HEK293 (cell line): ENCODE measurements at regions not wholly inside any gene's neighbourhood (a gene's known extent, or its start where the extent isn't known, plus 50 kb on each side); places are given as distances from the start of the nearest gene placed in this dataset.
A peak's percentile ranks its signal among the peaks of the same experiment; 100 is the strongest.

Experiments
- ATF2 ChIP-seq: fragments of 450-650 bp; formaldehyde crosslinking; IDR thresholded peaks from 2 replicates; pipeline ENCODE4 v1.5.1; 2016; ENCODE audit warnings: missing biosample characterization, missing genetic modification characterization, low read depth
- HOXD13 ChIP-seq: sonication (generic); formaldehyde crosslinking; IDR thresholded peaks from 2 replicates; pipeline ENCODE4 v1.8.0; 2022; ENCODE audit warnings: missing genetic modification reagents, borderline replicate concordance
- KLF17 ChIP-seq: fragments of 450-650 bp; formaldehyde crosslinking; IDR thresholded peaks from 2 replicates; pipeline ENCODE4 v1.5.1; 2016; ENCODE audit warnings: missing biosample characterization, missing genetic modification characterization
- MYNN ChIP-seq: fragments of 450-650 bp; formaldehyde crosslinking; IDR thresholded peaks from 2 replicates; pipeline ENCODE4 v1.5.1; 2016; ENCODE audit warnings: missing biosample characterization, missing genetic modification characterization, borderline replicate concordance
- PRDM10 ChIP-seq: fragments of 450-650 bp; formaldehyde crosslinking; IDR thresholded peaks from 2 replicates; pipeline ENCODE4 v1.5.1; 2016; ENCODE audit warnings: missing biosample characterization, missing genetic modification characterization
- SETDB1 ChIP-seq: IDR thresholded peaks from one replicate; pipeline ENCODE4 v1.6.1; 2017; ENCODE audit warnings: mild to moderate bottlenecking, low read length, moderate library complexity, mixed read lengths; ENCODE audit not compliant: insufficient read length
- YY1 ChIP-seq: fragments of 450-650 bp; formaldehyde crosslinking; IDR thresholded peaks from 2 replicates; pipeline ENCODE4 v1.5.1; 2018; ENCODE audit warnings: missing biosample characterization, missing genetic modification characterization
- ZBTB11 ChIP-seq: fragments of 450-650 bp; formaldehyde crosslinking; conservative IDR thresholded peaks from 2 replicates; pipeline ENCODE4 v1.5.1; 2016; ENCODE audit warnings: low read depth, missing biosample characterization, missing genetic modification characterization
- ZBTB44 ChIP-seq: fragments of 450-650 bp; IDR thresholded peaks from 2 replicates; pipeline ENCODE4 v1.5.1; 2018; ENCODE audit warnings: missing biosample characterization, mild to moderate bottlenecking, missing genetic modification characterization
- ZEB2 ChIP-seq: fragments of 450-650 bp; formaldehyde crosslinking; IDR thresholded peaks from 2 replicates; pipeline ENCODE4 v1.5.1; 2016; ENCODE audit warnings: missing biosample characterization, missing genetic modification characterization
- ZNF138 ChIP-seq: fragments of 450-650 bp; formaldehyde crosslinking; IDR thresholded peaks from 2 replicates; pipeline ENCODE4 v1.5.1; 2016; ENCODE audit warnings: missing biosample characterization, missing genetic modification characterization, borderline replicate concordance
- ZNF16 ChIP-seq: fragments of 450-650 bp; formaldehyde crosslinking; IDR thresholded peaks from 2 replicates; pipeline ENCODE4 v1.5.1; 2016; ENCODE audit warnings: low read depth, missing biosample characterization, missing genetic modification characterization
- ZNF211 ChIP-seq: fragments of 450-650 bp; formaldehyde crosslinking; IDR thresholded peaks from 2 replicates; pipeline ENCODE4 v1.5.1; 2016; ENCODE audit warnings: low read depth, missing biosample characterization, missing genetic modification characterization
- ZNF362 ChIP-seq: fragments of 450-650 bp; formaldehyde crosslinking; IDR thresholded peaks from 2 replicates; pipeline ENCODE4 v1.5.1; 2016; ENCODE audit warnings: missing biosample characterization, missing genetic modification characterization
- ZNF529 ChIP-seq: fragments of 450-650 bp; formaldehyde crosslinking; IDR thresholded peaks from 2 replicates; pipeline ENCODE4 v1.5.1; 2017; ENCODE audit warnings: missing genetic modification characterization, missing biosample characterization; ENCODE audit not compliant: insufficient replicate concordance
- ZNF549 ChIP-seq: fragments of 450-650 bp; IDR thresholded peaks from 2 replicates; pipeline ENCODE4 v1.5.1; 2018; ENCODE audit warnings: missing biosample characterization, missing genetic modification characterization, mild to moderate bottlenecking, inconsistent platforms, moderate library complexity
- ZNF600 ChIP-seq: fragments of 450-650 bp; formaldehyde crosslinking; IDR thresholded peaks from 2 replicates; pipeline ENCODE4 v1.5.1; 2016; ENCODE audit warnings: missing biosample characterization, missing genetic modification characterization
- ZNF624 ChIP-seq: fragments of 450-650 bp; formaldehyde crosslinking; IDR thresholded peaks from 2 replicates; pipeline ENCODE4 v1.5.1; 2017; ENCODE audit warnings: missing biosample characterization, missing genetic modification characterization
- ZNF664 ChIP-seq: fragments of 450-650 bp; formaldehyde crosslinking; IDR thresholded peaks from 2 replicates; pipeline ENCODE4 v1.5.1; 2016; ENCODE audit warnings: missing biosample characterization, missing genetic modification characterization
- ZNF768 ChIP-seq: fragments of 450-650 bp; formaldehyde crosslinking; IDR thresholded peaks from 2 replicates; pipeline ENCODE4 v1.5.1; 2018; ENCODE audit warnings: missing biosample characterization, mild to moderate bottlenecking, missing genetic modification characterization
- ZSCAN23 ChIP-seq: fragments of 450-650 bp; formaldehyde crosslinking; IDR thresholded peaks from 2 replicates; pipeline ENCODE4 v1.5.1; 2016; ENCODE audit warnings: missing biosample characterization, missing genetic modification characterization
- ZSCAN4 ChIP-seq: fragments of 450-650 bp; formaldehyde crosslinking; IDR thresholded peaks from 2 replicates; pipeline ENCODE4 v1.5.1; 2017; ENCODE audit warnings: missing biosample characterization, missing genetic modification characterization
- ZSCAN5A ChIP-seq: fragments of 450-650 bp; formaldehyde crosslinking; IDR thresholded peaks from 2 replicates; pipeline ENCODE4 v1.5.1; 2016; ENCODE audit warnings: missing biosample characterization, missing genetic modification characterization

GRCh38 chr17:70661342-70662222 is 492.2 kb downstream of the KCNJ2 start (continued):
- no peak for TF ChIP-seq ZSCAN5A (tag by site-specific recombination)
- TF ChIP-seq ZNF529 (tag by site-specific recombination), result no peak
- no peak for TF ChIP-seq ZNF138 (tag by site-specific recombination)
- TF ChIP-seq ZNF362 (tag by site-specific recombination), result no peak
- TF ChIP-seq HOXD13 (CRISPR knock-in tag), result no peak
- TF ChIP-seq ZBTB44 (tag by site-specific recombination), result peak; percentile 99
- TF ChIP-seq ZNF664, result 0 out of 2 replicates have a peak, but pooled peaks have one; percentile 73
- peak; percentile 69 for TF ChIP-seq PRDM10 (tag by site-specific recombination)
- TF ChIP-seq SETDB1, result peak; percentile 65
- no peak for TF ChIP-seq ZSCAN23
- peak; percentile 58 for TF ChIP-seq YY1 (tag by site-specific recombination)
- 0 out of 2 replicates have a peak, but pooled peaks have one; percentile 8 for TF ChIP-seq ZSCAN4 (tag by site-specific recombination)
- TF ChIP-seq ZNF768 (tag by site-specific recombination), result no peak
- peak; percentile 66 for TF ChIP-seq ZNF600 (tag by site-specific recombination)
- TF ChIP-seq KLF17, result no peak; the same call in none of the 2 replicates
- TF ChIP-seq ZBTB11 (tag by site-specific recombination), result no peak
- no peak for TF ChIP-seq ZNF211 (tag by site-specific recombination)
- TF ChIP-seq MYNN (tag by site-specific recombination), result no peak
- TF ChIP-seq ZNF624 (tag by site-specific recombination), result no peak
- TF ChIP-seq ZEB2 (tag by site-specific recombination), result peak; percentile 90
- TF ChIP-seq ATF2 (tag by site-specific recombination), result no peak
- no peak for TF ChIP-seq ZNF549 (tag by site-specific recombination)
- no peak for TF ChIP-seq ZNF16 (tag by site-specific recombination)
